ENCODE measurements at regions not wholly inside any gene's neighbourhood (a gene's known extent, or its start where the extent isn't known, plus 50 kb on each side); places are given as distances from the start of the nearest gene placed in this dataset.

DNA sequence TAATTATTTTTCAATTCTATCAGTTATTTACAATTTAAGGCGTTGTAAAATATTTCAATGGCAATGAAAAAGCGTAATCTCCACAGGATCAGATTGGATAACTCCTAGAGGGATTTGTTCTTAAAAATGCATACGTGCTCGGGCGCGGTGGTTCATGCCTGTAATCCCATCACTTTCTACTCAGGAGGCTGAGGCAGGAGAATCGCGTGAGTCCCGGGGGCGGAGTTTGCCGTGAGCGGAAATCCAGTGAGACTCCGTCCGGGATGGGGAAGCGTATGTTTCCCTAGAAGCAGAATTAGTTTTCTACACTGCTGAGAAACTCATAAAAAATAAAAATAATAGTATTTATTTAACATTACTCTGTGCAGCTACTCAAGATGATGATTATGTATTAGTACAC is 917.8 kb upstream of the PCDH20 start:
- no peaks in the 10 kb centered on the region for H3K79me2 ChIP-seq (ENCODE audit: insufficient read depth, low read length)
- no peaks in the 10 kb centered on the region for H3K4me1 ChIP-seq (ENCODE audit: insufficient read depth, low read length)
- H3K27ac ChIP-seq (ENCODE audit: low read depth, low read length) = no peak overlapping the region
- H3K27me3 ChIP-seq (ENCODE audit: insufficient read depth, low read length) = no peaks in the 10 kb centered on the region
- no peak overlapping the region for H3K4me2 ChIP-seq (ENCODE audit: insufficient read depth, low read length)
- H4K20me1 ChIP-seq (ENCODE audit: insufficient read depth, low read length) = no peaks in the 10 kb centered on the region
- no peak overlapping the region for H2AFZ ChIP-seq (ENCODE audit: low read length)
- TF ChIP-seq, protein P1, sequence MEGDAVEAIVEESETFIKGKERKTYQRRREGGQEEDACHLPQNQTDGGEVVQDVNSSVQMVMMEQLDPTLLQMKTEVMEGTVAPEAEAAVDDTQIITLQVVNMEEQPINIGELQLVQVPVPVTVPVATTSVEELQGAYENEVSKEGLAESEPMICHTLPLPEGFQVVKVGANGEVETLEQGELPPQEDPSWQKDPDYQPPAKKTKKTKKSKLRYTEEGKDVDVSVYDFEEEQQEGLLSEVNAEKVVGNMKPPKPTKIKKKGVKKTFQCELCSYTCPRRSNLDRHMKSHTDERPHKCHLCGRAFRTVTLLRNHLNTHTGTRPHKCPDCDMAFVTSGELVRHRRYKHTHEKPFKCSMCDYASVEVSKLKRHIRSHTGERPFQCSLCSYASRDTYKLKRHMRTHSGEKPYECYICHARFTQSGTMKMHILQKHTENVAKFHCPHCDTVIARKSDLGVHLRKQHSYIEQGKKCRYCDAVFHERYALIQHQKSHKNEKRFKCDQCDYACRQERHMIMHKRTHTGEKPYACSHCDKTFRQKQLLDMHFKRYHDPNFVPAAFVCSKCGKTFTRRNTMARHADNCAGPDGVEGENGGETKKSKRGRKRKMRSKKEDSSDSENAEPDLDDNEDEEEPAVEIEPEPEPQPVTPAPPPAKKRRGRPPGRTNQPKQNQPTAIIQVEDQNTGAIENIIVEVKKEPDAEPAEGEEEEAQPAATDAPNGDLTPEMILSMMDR (IDR thresholded peaks at IDR 0.05; ENCODE audit: extremely low read depth, low read depth, low read length) = no peak
- H3K9me3 ChIP-seq (ENCODE audit: low read depth, low read length) = no peaks in the 10 kb centered on the region
- no peak for DNase-seq (ENCODE audit: insufficient read length, low spot score, missing footprints)
- no peaks in the 10 kb centered on the region for H3K36me3 ChIP-seq (ENCODE audit: insufficient read depth, low read length)
- H3K4me3 ChIP-seq (ENCODE audit: insufficient read depth, low read length) = no peak overlapping the region

DNA sequence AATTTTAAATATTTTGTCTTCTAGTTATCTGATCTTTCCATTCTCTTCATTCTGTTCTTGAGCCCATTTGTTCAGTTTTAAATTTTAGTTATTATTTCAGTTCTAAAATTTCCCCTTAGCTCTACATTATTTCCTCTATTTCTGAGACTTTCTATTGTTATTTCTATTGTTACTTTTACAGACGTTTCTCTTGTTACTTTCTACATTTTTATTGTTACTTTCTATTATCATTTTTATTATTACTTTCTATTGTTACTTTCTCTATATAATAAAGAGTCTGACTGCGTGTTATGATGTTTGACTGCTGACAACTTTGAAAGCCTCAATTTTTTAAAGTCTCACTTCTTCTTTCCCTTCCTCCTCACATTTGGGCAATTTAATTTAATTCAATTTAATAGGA is 915.7 kb upstream of the PCDH20 start:
- no peak for DNase-seq (ENCODE audit: insufficient read length, low spot score, missing footprints)
- no peaks in the 10 kb centered on the region for H3K36me3 ChIP-seq (ENCODE audit: insufficient read depth, low read length)
- no peaks in the 10 kb centered on the region for H3K79me2 ChIP-seq (ENCODE audit: insufficient read depth, low read length)
- H2AFZ ChIP-seq (ENCODE audit: low read length) = no peak overlapping the region
- H3K27ac ChIP-seq (ENCODE audit: low read depth, low read length) = no peak overlapping the region
- no peaks in the 10 kb centered on the region for H3K9me3 ChIP-seq (ENCODE audit: low read depth, low read length)
- H3K4me3 ChIP-seq (ENCODE audit: insufficient read depth, low read length) = no peak overlapping the region
- no peaks in the 10 kb centered on the region for H4K20me1 ChIP-seq (ENCODE audit: insufficient read depth, low read length)
- H3K27me3 ChIP-seq (ENCODE audit: insufficient read depth, low read length) = no peaks in the 10 kb centered on the region
- H3K4me2 ChIP-seq (ENCODE audit: insufficient read depth, low read length) = no peak overlapping the region
- TF ChIP-seq, protein P1 (IDR thresholded peaks at IDR 0.05; ENCODE audit: extremely low read depth, low read depth, low read length) = no peak
- H3K4me1 ChIP-seq (ENCODE audit: insufficient read depth, low read length) = no peaks in the 10 kb centered on the region

DNA sequence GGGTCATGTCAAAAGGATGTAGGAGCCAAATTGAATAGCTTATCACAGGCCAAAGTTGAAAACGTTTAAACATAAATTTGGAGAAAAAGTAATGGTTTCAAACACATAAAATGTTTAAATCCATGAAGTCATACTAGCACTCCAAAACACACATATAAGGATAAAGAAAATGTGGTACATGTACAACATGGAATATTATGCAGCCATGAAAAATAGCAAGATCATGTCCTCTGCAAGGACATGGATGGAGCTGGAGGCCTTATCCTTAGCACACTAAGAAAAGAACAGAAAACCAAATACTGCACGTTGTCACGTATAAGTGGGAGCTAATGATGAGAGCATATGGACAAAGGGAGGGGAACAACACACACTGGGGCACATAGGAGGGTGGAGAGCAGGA is 911.7 kb upstream of the PCDH20 start:
- Histone ChIP-seq H3K79me2 (ENCODE audit: insufficient read depth, low read length) (no peaks in the 10 kb centered on the region), H2AFZ (ENCODE audit: low read length) (no peak overlapping the region), H3K4me2 (ENCODE audit: insufficient read depth, low read length) (no peak overlapping the region), H3K4me3 (ENCODE audit: insufficient read depth, low read length) (no peak overlapping the region), H4K20me1 (ENCODE audit: insufficient read depth, low read length) (no peaks in the 10 kb centered on the region), H3K27me3 (ENCODE audit: insufficient read depth, low read length) (no peaks in the 10 kb centered on the region), H3K36me3 (ENCODE audit: insufficient read depth, low read length) (no peaks in the 10 kb centered on the region), H3K27ac (ENCODE audit: low read depth, low read length) (no peak overlapping the region), H3K4me1 (ENCODE audit: insufficient read depth, low read length) (no peaks in the 10 kb centered on the region), H3K9me3 (ENCODE audit: low read depth, low read length) (no peaks in the 10 kb centered on the region)
- TF ChIP-seq, protein P1 (IDR thresholded peaks at IDR 0.05; ENCODE audit: extremely low read depth, low read depth, low read length) = no peak
- no peak for DNase-seq (ENCODE audit: insufficient read length, low spot score, missing footprints)

DNA sequence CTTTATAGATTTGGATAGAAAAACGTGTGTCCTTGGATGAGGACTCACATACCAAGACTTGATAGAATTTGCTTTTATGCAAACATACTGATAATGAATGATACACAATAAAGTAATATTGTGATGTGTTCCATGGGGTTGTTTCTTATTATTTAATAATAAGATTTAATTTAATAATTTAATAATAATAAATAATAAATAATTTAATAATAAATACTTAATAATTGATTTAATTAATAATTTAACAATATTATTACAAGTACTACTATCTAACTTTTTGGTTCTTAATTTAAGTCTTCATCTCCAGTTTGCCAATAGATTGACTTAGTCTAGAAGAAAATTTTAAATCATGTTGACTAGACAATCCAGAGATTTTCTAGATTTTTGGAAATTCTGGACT is 909.2 kb upstream of the PCDH20 start:
- TF ChIP-seq, protein P1 (IDR thresholded peaks at IDR 0.05; ENCODE audit: extremely low read depth, low read depth, low read length) = no peak
- Histone ChIP-seq H3K4me3 (ENCODE audit: insufficient read depth, low read length) (no peak overlapping the region), H3K9me3 (ENCODE audit: low read depth, low read length) (no peaks in the 10 kb centered on the region), H3K4me2 (ENCODE audit: insufficient read depth, low read length) (no peak overlapping the region), H3K27ac (ENCODE audit: low read depth, low read length) (no peak overlapping the region), H3K4me1 (ENCODE audit: insufficient read depth, low read length) (no peaks in the 10 kb centered on the region), H3K79me2 (ENCODE audit: insufficient read depth, low read length) (no peaks in the 10 kb centered on the region), H3K36me3 (ENCODE audit: insufficient read depth, low read length) (no peaks in the 10 kb centered on the region), H2AFZ (ENCODE audit: low read length) (no peak overlapping the region), H3K27me3 (ENCODE audit: insufficient read depth, low read length) (no peaks in the 10 kb centered on the region), H4K20me1 (ENCODE audit: insufficient read depth, low read length) (no peaks in the 10 kb centered on the region)
- no peak for DNase-seq (ENCODE audit: insufficient read length, low spot score, missing footprints)

Measured in osteoblast (primary cell).